H1 (cell line): ENCODE measurements at regions not wholly inside any gene's neighbourhood (a gene's known extent, or its start where the extent isn't known, plus 50 kb on each side); places are given as distances from the start of the nearest gene placed in this dataset.

Experiments
- CHD1 ChIP-seq: IDR thresholded peaks from 2 replicates; pipeline ENCODE4 v1.6.1; 2012; ENCODE audit warnings: low read depth, low read length, improper control_type of control experiment
- HDAC2 ChIP-seq, 2 experiments: fragments of 300-600 bp in 1 of 2; sonication (generic) in 1 of 2; IDR thresholded peaks; 2 replicates each; pipeline ENCODE4 v1.6.1; 2011 to 2012; ENCODE audit warnings: low read depth in 2 of 2, low read length in 2 of 2, mild to moderate bottlenecking in 2 of 2, moderate library complexity in 2 of 2, borderline replicate concordance in 1 of 2, inconsistent platforms in 1 of 2
- TAF1 ChIP-seq: IDR thresholded peaks from 2 replicates; pipeline ENCODE4 v1.6.1; 2011; ENCODE audit warnings: mild to moderate bottlenecking, low read depth, low read length
- TF ChIP-seq, protein P1 (sequence below): IDR thresholded peaks from 2 replicates; pipeline ENCODE4 v1.6.1; 2011; ENCODE audit warnings: low read depth, mild to moderate bottlenecking, low read length; ENCODE audit not compliant: insufficient read depth

GRCh38 chr4:36794716-36795115 is 449.8 kb upstream of the NWD2 start (continued):
- no peak for TF ChIP-seq CHD1
- TF ChIP-seq, protein P1, sequence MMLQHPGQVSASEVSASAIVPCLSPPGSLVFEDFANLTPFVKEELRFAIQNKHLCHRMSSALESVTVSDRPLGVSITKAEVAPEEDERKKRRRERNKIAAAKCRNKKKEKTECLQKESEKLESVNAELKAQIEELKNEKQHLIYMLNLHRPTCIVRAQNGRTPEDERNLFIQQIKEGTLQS: no peak
- TF ChIP-seq HDAC2 (IDR thresholded peaks at IDR 0.05; ENCODE audit: borderline replicate concordance in 1 of 2, low read depth in 2 of 2, low read length in 2 of 2): no peak
- no peak for TF ChIP-seq TAF1
